ENCODE measurements at regions not wholly inside any gene's neighbourhood (a gene's known extent, or its start where the extent isn't known, plus 50 kb on each side); places are given as distances from the start of the nearest gene placed in this dataset.

- DNase-seq, result no peak
These were observed 143.3 kb upstream of the ANKFN1 start for GRCh38 chr17:56009795-56010651.

GRCh38 chr17:56011406-56012131, 141.7 kb upstream of the ANKFN1 start:
- DNase-seq, result no peak

GRCh38 chr17:56018211-56018610, 135.1 kb upstream of the ANKFN1 start:
- no peak for DNase-seq

DNA sequence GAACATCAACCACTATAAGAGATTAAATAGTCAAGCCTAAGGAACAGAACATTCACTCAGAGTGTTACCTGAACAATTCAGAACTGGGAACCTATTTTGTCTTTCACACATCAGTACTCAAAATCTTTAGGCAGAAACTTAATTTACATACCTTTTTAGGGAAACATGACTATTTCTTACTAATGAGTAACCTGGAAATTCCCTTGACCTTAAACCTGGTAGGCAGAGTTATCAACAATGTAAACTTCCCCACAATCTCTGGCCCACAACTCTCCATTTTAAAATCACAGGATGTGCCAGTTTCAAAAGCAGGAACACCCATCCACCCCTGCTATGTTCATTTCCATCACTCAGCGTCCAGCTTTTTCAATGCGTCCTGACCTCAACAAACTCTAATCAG, 132.9 kb upstream of the ANKFN1 start:
- DNase-seq, result no peak

DNA sequence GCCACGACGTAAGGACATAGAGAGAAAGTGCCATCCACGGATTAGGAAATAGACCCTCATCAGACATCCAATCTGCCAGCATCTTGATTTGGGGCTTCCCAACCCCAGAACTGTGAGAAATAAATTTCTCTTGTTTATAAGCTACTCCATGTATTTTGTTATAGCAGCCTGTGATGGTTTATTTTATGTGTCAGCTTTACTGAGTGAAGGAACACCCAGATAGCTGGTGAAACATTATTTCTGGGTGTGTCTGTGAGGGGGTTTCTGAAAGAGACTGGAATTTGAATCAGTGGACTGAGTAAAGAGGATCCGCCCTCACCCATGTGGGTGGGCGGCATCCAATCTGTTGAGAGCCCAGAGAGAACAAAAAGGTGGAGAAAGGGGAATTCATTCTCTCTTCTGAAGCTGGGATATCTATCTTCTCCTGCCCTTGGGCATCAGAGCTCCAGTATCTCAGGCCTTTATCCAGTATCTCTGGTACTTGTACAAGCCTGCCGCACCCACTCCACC, 131.5 kb upstream of the ANKFN1 start:
- DNase-seq, result no peak

- no peak for DNase-seq
These were observed 129.4 kb upstream of the ANKFN1 start for GRCh38 chr17:56023851-56024250.

GRCh38 chr17:56026915-56027314, 126.4 kb upstream of the ANKFN1 start:
- no peak for DNase-seq

DNA sequence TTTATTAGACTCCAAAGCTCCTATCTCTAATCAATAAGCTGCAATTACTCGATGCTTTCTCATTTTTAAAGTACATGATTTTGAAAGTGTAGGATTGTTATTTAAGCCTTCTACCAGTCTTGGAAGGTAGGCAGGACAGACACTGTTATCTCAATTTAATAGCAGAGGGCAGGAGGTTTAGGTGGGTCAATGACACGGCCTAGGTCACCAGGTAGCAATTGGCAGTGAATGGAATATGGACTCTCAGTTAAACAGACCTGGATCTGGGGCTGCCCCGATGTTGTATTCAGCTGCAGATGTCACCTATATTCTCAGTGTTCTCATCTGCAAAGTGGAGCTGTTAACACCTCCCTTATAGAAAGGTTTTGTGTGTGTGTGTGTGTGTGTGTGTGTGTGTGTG, 124.4 kb upstream of the ANKFN1 start:
- DNase-seq, result no peak

DNA sequence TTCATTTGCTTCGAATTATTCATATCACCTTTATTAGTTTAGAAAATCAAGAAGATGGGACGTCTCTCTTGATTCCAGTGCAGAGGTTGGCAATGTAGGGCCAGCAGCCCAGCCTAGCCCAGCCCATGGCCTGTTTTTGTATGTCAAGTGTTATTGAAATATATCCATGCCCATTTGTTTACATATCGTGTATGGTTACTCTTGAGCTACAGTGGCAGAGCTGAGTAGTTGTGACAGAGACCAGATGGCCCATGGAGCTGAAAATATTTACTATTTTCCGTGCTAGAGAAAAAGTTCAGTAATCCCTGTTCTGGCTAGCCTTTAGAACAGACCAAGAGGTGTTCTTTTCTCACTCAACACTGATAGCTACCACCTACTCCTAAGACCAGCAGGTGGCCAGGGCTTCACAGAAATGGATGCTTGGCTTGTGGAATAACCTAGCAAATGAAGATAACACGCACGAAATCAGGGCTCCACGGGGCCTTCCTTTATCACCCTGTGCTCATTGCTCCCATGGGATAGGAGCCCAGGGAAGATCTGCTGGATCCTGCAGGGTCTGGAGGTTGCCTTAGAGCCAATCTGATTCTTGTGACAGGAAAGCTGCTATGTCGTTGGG, 123.2 kb upstream of the ANKFN1 start:
- no peak for DNase-seq

DNA sequence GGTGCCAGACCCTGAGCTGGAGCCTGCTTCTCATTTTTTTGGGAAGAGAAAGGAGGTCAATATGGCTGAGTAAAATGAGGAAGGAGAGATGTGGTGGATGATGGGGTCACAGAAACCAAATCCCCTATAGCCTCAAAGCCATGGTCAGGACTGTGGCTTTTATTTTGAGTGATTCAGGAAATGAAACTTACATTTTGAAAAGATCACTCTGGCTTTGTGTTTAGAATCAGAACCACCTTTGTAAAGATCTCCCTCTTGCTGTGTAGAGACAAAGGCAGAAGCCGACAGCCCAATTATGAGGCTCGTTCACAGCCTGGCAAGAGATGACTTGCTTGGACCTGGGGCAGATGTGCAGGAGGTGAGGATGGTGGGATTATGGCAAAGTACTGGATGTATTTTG, 121.6 kb upstream of the ANKFN1 start:
- no peak for DNase-seq

- no peak for DNase-seq
These were observed 119.1 kb upstream of the ANKFN1 start for GRCh38 chr17:56034197-56034635.

GRCh38 chr17:56038131-56038530, 115.1 kb upstream of the ANKFN1 start:
- no peak for DNase-seq

DNA sequence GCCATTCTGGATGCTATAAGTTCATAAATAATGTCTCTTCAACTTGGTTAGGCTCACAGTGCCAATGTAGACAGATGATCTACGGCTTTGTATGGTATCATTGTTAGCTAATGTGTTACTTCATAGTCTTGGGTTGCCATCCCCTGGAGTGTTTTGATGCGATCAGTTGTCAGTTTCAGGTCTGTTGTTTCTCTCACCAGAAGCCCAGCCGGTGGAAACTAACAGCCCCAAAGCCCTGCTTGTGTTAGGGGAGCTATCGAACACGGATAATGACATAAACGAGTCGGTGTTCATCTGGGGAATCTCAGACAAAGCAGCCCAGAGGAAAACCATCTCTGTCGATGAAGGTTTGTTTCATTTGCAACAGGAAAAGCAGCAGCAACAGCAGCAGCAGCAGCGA, 107.4 kb upstream of the ANKFN1 start:
- DNase-seq, result no peak

- DNase-seq, result no peak
These were observed 105.9 kb upstream of the ANKFN1 start for GRCh38 chr17:56047331-56047730.

DNA sequence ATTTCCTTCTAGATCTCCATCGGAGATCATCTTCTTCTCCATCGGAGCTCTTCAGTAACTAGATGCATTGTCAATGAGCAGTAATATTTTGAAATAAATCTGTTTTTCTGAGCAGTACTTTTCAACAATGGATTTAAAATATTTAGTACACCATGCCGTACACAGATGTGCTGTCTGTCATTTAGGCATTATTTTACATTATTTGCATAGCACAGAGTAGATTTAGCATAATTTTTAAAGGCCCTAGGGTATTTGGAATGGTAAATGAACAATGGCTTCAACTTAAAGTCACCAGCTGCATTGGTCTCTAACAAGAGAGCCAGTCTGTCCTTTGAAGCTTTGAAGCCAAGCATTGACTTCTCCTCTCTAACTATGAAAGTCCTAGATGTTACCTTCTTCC, 95.4 kb upstream of the ANKFN1 start:
- no peak for DNase-seq

DNA sequence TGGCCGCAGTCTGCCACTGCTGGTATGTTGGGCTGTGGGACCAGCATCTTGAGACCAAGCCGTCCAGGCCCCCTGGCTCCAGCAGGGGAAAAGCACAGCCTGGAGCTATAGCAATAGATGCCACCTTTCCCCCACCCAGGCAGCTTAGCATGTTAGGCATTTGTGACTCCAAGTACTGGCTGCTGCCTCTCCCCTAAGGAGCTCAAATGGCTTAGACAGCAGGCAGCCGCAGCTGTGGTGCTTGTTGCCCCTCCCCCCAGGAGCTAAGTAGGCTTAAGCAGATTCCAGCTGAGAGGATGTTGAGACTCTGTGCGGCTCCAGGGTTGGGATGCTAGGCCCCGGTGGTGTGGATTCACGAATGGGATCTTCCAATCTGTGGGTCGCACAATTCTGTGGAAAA, 88.8 kb upstream of the ANKFN1 start:
- DNase-seq, result no peak

GRCh38 chr17:56074361-56074890, 78.8 kb upstream of the ANKFN1 start:
- DNase-seq, result no peak

DNA sequence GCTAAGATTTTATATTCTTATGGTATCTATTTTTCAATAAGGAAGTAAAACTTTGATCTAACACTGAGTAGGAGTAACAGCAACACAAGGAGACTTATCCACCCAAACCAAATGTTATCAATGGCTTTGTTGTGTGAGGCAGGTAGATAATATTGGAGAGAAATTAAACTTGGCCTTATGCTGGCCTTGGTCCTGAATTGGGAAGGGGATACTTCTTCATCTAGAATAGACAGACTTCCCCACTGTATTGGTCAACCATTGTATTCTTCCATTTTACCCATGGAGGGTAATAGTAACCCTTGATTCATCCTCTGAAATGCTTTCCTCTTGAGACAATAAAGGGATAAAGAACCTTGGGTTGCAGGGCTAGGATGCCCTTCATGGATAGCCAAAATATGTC, 76.3 kb upstream of the ANKFN1 start:
- no peak for DNase-seq

- no peak for DNase-seq
These were observed 69.8 kb upstream of the ANKFN1 start for GRCh38 chr17:56083475-56083874.

GRCh38 chr17:56085576-56086267, 67.6 kb upstream of the ANKFN1 start:
- no peak for DNase-seq

DNA sequence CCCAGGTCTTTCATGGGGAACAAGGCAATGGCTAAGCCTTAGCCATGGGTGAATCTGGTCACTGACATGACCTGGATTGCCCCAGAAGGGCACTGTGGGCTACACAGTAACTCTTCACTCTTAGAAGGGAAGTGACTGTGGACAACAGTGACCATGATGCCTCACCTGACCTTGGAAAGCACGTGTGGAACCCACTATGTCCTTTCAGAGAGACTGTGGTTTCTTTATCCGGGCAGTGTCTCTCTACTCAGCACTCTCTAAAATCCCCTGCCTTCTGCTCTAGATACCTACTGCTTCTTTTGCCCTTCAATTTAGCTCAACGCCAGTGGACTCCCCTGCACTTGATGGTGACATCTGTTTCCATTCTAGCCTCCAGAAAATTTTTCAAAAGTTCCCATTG, 66.1 kb upstream of the ANKFN1 start:
- DNase-seq, result no peak

DNA sequence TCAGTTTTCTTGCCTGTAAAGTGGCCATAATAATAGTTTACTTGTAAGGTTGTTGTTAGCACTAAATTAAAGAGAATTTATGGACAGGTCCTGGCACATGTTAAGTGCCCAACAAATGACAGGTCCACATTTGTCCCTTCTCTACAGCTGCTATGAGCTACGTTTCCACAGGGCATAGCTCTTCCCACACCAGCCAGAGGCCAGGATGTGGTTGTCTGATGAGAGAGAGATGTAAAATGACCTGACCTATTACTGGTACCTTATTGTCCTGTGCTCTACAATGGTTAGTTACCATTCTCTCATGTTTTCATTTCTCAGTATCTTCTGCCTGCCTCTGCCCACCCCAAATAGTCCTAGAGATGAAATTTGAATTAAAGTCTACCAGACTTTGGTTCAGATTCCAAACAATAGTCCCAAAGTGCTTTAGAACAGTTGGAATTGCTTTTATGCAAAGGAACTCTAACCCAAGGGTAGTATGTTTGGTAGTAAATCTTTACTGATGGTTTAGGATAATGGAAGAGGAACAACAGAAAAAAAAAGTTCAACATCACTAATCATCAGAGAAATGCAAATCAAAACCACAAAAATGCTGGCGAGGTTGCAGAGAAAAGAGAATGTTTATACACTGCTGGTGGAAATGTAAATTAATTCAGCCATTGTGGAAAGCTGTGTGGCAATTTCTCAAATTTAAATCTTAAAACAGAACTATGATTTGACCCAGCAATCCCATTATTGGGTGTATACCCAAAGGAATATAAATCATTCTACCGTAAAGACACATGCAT, 57.1 kb upstream of the ANKFN1 start:
- DNase-seq, result no peak
